Stomach (tissue), 4 donors: ENCODE measurements at regions not wholly inside any gene's neighbourhood (a gene's known extent, or its start where the extent isn't known, plus 50 kb on each side); places are given as distances from the start of the nearest gene placed in this dataset.

ENCODE experiments used
- POLR2A ChIP-seq, 4 donors: fragments of 450-650 bp; IDR thresholded peaks; one replicate each; pipeline ENCODE4 v1.6.1; 2016; ENCODE audit warnings: antibody characterized with exemption in 4 of 4, control low read depth in 2 of 4, mild to moderate bottlenecking in 1 of 4, moderate library complexity in 1 of 4
- TF ChIP-seq, protein P1 (sequence below), 7 experiments: fragments of 450-650 bp in 4 of 7; fragments of 200-600 bp in 3 of 7; sonication (generic) in 3 of 7; IDR thresholded peaks; one replicate each; pipeline ENCODE4 v1.5.1; 2016 to 2019; ENCODE audit warnings: antibody characterized with exemption in 7 of 7, control low read depth in 2 of 7, mild to moderate bottlenecking in 1 of 7

DNA sequence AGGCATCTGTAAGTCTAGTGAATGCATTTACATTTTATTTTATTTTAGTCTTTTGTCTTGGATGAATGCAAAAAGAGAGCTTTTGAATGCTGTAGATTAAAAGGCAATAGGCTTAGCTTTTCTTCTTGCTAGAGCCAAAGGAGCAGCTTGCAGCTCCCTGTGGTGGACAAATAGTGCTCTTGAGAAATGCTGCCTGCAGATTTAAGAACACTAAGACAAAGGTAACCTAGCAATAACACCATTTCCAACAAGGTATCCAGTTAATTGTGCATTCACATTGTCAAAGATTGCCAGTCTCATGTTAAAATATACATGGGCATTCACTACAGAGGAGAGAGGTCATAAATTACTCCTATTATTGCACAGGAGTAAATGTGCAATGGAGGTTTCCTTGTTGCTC, 859.2 kb upstream of the PRKX start:
- TF ChIP-seq, protein P1, sequence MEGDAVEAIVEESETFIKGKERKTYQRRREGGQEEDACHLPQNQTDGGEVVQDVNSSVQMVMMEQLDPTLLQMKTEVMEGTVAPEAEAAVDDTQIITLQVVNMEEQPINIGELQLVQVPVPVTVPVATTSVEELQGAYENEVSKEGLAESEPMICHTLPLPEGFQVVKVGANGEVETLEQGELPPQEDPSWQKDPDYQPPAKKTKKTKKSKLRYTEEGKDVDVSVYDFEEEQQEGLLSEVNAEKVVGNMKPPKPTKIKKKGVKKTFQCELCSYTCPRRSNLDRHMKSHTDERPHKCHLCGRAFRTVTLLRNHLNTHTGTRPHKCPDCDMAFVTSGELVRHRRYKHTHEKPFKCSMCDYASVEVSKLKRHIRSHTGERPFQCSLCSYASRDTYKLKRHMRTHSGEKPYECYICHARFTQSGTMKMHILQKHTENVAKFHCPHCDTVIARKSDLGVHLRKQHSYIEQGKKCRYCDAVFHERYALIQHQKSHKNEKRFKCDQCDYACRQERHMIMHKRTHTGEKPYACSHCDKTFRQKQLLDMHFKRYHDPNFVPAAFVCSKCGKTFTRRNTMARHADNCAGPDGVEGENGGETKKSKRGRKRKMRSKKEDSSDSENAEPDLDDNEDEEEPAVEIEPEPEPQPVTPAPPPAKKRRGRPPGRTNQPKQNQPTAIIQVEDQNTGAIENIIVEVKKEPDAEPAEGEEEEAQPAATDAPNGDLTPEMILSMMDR (IDR thresholded peaks at IDR 0.05), result no peak
- no peak for TF ChIP-seq POLR2A (IDR thresholded peaks at IDR 0.05)
